ENCODE measurements at regions not wholly inside any gene's neighbourhood (a gene's known extent, or its start where the extent isn't known, plus 50 kb on each side); places are given as distances from the start of the nearest gene placed in this dataset.

DNA sequence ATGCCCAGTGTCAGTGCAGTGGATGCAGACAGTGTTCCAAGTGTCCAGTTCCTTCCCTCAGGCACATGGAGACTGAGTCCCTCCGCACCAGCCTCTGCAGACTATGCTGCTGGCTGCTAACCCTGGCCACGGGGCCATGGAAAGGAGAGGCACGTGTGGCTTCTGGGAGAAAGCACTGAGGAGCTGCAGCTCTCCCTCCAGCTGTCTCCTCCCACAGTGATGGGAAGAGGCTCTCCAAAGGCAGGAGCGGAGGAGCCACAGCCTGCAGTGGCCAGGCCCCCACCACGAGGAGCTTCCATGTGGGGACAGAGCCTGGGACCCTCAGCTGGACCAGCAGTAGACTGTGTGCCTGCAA is 141.1 kb downstream of the NDUFA10 start:
- H3K4me3 ChIP-seq: no peak overlapping the region
- intact Hi-C loops (cut with micrococcal nuclease; ENCODE audit: unreplicated experiment): loop anchor here (5.0 kb wide), 1 partner anchor 847 kb away; no protein-coding TSS in a partner anchor
- no peaks in the 10 kb centered on the region for H4K20me1 ChIP-seq (ENCODE audit: control insufficient read depth, insufficient read depth)
- no peak overlapping the region for H3K27ac ChIP-seq (ENCODE audit: control insufficient read depth, insufficient read depth)
- H3K27me3 ChIP-seq (replicated peaks in 1 of 2; ENCODE audit: control insufficient read depth in 2 of 2, insufficient read depth in 2 of 2, low read length in 1 of 2): no peaks in the 10 kb centered on the region
- no peak overlapping the region for H3K4me2 ChIP-seq (ENCODE audit: control insufficient read depth, insufficient read depth)
- DNase-seq (ENCODE audit: low read depth, low spot score) (no peak), FAIRE-seq (no peak), ATAC-seq (no peak)
- POLR2A ChIA-PET: no interaction called here
- no TSS peak for BruUV-seq (replicated peaks)
- 58% methylated on average over 5 of the region's 5 CpGs for WGBS (ENCODE audit: insufficient coverage, insufficient replicate concordance, low lambda C conversion rate, missing lambda C conversion rate)
- no peaks in the 10 kb centered on the region for H3K36me3 ChIP-seq (ENCODE audit: control insufficient read depth in 2 of 2, insufficient read depth in 2 of 2, low read length in 1 of 2)
- H3K4me1 ChIP-seq (ENCODE audit: control insufficient read depth, insufficient read depth, low read length): no peaks in the 10 kb centered on the region
- no peak overlapping the region for H2AFZ ChIP-seq (ENCODE audit: control insufficient read depth, low read depth, low read length)
- no peak overlapping the region for H3K9ac ChIP-seq (ENCODE audit: control insufficient read depth, insufficient read depth, low read length)
- peaks cover 6% of the 10 kb centered on the region; the same call in 2 of the 3 replicates for H3K9me3 ChIP-seq (replicated peaks; ENCODE audit: control insufficient read depth, insufficient read depth, low read length)
- SMC1A ChIA-PET (ENCODE audit: uncharacterized antibody, unreplicated experiment): no interaction called here
- no peak for TF ChIP-seq SPI1 (IDR thresholded peaks at IDR 0.05; ENCODE audit: borderline replicate concordance, insufficient read depth, low read depth, low read length)
- no peak for TF ChIP-seq NR2C2 (IDR thresholded peaks at IDR 0.05; ENCODE audit: borderline replicate concordance, control insufficient read depth, insufficient read length, low read depth)
- no peak for TF ChIP-seq WRNIP1 (IDR thresholded peaks at IDR 0.05; ENCODE audit: borderline replicate concordance, low read depth, low read length)
- TF ChIP-seq BCL11A (IDR thresholded peaks at IDR 0.05; ENCODE audit: low read depth, low read length): no peak
- no peak for TF ChIP-seq ZNF384 (IDR thresholded peaks at IDR 0.05; ENCODE audit: borderline replicate concordance, low read depth, low read length)
- TF ChIP-seq, protein P1, sequence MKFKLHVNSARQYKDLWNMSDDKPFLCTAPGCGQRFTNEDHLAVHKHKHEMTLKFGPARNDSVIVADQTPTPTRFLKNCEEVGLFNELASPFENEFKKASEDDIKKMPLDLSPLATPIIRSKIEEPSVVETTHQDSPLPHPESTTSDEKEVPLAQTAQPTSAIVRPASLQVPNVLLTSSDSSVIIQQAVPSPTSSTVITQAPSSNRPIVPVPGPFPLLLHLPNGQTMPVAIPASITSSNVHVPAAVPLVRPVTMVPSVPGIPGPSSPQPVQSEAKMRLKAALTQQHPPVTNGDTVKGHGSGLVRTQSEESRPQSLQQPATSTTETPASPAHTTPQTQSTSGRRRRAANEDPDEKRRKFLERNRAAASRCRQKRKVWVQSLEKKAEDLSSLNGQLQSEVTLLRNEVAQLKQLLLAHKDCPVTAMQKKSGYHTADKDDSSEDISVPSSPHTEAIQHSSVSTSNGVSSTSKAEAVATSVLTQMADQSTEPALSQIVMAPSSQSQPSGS (IDR thresholded peaks at IDR 0.05; ENCODE audit: low read length): no peak
- no peak for TF ChIP-seq CBFB (IDR thresholded peaks at IDR 0.05; ENCODE audit: low read depth)
- TF ChIP-seq, protein P2, sequence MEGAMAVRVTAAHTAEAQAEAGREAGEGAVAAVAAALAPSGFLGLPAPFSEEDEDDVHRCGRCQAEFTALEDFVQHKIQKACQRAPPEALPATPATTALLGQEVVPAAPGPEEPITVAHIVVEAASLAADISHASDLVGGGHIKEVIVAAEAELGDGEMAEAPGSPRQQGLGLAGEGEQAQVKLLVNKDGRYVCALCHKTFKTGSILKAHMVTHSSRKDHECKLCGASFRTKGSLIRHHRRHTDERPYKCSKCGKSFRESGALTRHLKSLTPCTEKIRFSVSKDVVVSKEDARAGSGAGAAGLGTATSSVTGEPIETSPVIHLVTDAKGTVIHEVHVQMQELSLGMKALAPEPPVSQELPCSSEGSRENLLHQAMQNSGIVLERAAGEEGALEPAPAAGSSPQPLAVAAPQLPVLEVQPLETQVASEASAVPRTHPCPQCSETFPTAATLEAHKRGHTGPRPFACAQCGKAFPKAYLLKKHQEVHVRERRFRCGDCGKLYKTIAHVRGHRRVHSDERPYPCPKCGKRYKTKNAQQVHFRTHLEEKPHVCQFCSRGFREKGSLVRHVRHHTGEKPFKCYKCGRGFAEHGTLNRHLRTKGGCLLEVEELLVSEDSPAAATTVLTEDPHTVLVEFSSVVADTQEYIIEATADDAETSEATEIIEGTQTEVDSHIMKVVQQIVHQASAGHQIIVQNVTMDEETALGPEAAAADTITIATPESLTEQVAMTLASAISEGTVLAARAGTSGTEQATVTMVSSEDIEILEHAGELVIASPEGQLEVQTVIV (IDR thresholded peaks at IDR 0.05; ENCODE audit: borderline replicate concordance, partially characterized antibody): no peak
- TF ChIP-seq ATF7 (IDR thresholded peaks at IDR 0.05; ENCODE audit: low read depth): no peak
- no peak for TF ChIP-seq RB1 (IDR thresholded peaks at IDR 0.05; ENCODE audit: borderline replicate concordance)
- RAD21 ChIA-PET (ENCODE audit: unreplicated experiment): no interaction called here
- CTCF ChIA-PET: no interaction called here
- in situ Hi-C loops (cut with MboI): loop anchor here (10.0 kb wide), 1 partner anchor 849 kb away; no protein-coding TSS in a partner anchor
- H3K79me2 ChIP-seq (ENCODE audit: control insufficient read depth, insufficient read depth, low read length): no peaks in the 10 kb centered on the region

Measured in GM12878 (cell line).